ENCODE measurements at regions not wholly inside any gene's neighbourhood (a gene's known extent, or its start where the extent isn't known, plus 50 kb on each side); places are given as distances from the start of the nearest gene placed in this dataset.

DNA sequence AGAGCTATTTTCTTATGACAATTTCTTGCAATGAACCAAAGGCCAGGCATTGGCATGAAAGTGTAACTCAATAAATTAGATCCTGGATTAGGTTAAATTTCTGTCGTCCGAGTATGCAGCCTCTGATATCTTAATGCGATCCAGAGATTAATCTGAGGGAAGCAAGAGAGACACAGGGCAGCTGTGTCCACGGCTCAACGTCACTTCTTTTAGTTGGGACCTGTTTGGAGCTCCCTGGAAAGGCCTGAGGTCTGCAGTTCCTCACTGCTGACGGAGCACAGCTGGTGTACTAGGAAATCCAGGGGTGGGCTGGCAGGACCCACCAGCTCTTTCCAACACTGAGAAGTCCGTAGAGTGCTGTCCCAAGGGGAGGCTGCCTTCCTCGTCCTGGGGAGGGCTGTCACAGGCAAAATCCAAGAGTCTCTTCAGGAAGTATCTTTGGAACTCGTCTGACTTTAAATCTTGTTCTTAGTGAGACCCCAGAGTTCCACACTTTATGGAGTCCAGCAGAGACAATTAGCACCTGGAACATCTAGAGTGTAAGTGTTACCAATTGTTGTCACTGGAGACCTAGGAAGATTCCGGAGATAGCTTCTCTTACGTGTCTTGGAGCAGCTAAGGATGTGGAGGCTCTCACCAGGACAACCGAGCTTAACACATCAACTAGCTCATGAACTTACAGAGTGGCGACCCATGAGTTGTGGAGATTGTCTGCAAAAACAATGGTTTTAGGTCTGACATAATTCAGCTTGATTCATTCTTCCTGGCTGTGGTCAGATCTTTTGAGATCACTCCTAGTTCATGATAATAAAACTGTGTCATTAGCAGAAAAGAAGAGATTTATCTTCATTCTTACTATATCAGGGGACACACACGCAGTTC lies 173.7 kb downstream of the ACKR3 start:
- peak overlapping the region; percentile 94 for H3K27ac Mint-ChIP-seq
- TF ChIP-seq, protein P1, sequence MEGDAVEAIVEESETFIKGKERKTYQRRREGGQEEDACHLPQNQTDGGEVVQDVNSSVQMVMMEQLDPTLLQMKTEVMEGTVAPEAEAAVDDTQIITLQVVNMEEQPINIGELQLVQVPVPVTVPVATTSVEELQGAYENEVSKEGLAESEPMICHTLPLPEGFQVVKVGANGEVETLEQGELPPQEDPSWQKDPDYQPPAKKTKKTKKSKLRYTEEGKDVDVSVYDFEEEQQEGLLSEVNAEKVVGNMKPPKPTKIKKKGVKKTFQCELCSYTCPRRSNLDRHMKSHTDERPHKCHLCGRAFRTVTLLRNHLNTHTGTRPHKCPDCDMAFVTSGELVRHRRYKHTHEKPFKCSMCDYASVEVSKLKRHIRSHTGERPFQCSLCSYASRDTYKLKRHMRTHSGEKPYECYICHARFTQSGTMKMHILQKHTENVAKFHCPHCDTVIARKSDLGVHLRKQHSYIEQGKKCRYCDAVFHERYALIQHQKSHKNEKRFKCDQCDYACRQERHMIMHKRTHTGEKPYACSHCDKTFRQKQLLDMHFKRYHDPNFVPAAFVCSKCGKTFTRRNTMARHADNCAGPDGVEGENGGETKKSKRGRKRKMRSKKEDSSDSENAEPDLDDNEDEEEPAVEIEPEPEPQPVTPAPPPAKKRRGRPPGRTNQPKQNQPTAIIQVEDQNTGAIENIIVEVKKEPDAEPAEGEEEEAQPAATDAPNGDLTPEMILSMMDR (IDR thresholded peaks at IDR 0.05), result no peak
- peaks cover 4% of the 10 kb centered on the region for H3K9me3 Mint-ChIP-seq
- DNase-seq, result peak; percentile 89
- H3K36me3 Mint-ChIP-seq (ENCODE audit: low read depth), result no peaks in the 10 kb centered on the region
- H3K27me3 Mint-ChIP-seq (ENCODE audit: insufficient read depth), result peaks cover 22% of the 10 kb centered on the region
- H3K4me1 Mint-ChIP-seq (ENCODE audit: low read depth), result peaks cover 47% of the 10 kb centered on the region
- H3K4me3 Mint-ChIP-seq, result peak overlapping the region; percentile 51

DNA sequence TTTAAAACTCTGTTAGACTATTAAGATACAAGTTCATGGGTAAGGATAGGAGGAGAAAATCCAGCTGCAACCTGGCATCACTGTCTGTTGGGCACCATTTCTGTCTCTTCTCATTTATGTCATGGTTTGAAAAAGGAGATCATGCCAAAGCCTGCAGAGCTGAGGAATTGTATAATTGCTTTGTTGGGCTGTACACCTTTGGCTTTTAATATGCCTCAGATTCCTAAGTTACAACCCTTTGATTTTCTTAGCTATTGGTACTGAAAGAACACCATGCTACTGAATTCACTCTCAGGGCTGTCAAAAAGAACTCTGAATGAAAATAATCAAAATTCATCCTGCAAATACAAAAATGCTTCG lies 174.3 kb downstream of the ACKR3 start:
- TF ChIP-seq, protein P1 (IDR thresholded peaks at IDR 0.05), result no peak
- Mint-ChIP-seq H3K4me1 (ENCODE audit: low read depth) (peaks cover 47% of the 10 kb centered on the region), H3K36me3 (ENCODE audit: low read depth) (no peaks in the 10 kb centered on the region), H3K27me3 (ENCODE audit: insufficient read depth) (peaks cover 22% of the 10 kb centered on the region), H3K4me3 (peak overlapping the region; percentile 51), H3K27ac (peak overlapping the region; percentile 94), H3K9me3 (no peaks in the 10 kb centered on the region; the same call in 1 of the 2 replicates)
- no peak for DNase-seq

GRCh38 chr2:236744281-236744705 lies 174.7 kb downstream of the ACKR3 start:
- TF ChIP-seq, protein P1 (IDR thresholded peaks at IDR 0.05), result no peak
- H3K36me3 Mint-ChIP-seq (ENCODE audit: low read depth), result no peaks in the 10 kb centered on the region
- peak overlapping the region; percentile 94 for H3K27ac Mint-ChIP-seq
- peak overlapping the region; percentile 51 for H3K4me3 Mint-ChIP-seq
- H3K27me3 Mint-ChIP-seq (ENCODE audit: insufficient read depth), result peaks cover 24% of the 10 kb centered on the region
- no peaks in the 10 kb centered on the region; the same call in 1 of the 2 replicates for H3K9me3 Mint-ChIP-seq
- DNase-seq, result peak; percentile 95
- H3K4me1 Mint-ChIP-seq (ENCODE audit: low read depth), result peaks cover 50% of the 10 kb centered on the region

DNA sequence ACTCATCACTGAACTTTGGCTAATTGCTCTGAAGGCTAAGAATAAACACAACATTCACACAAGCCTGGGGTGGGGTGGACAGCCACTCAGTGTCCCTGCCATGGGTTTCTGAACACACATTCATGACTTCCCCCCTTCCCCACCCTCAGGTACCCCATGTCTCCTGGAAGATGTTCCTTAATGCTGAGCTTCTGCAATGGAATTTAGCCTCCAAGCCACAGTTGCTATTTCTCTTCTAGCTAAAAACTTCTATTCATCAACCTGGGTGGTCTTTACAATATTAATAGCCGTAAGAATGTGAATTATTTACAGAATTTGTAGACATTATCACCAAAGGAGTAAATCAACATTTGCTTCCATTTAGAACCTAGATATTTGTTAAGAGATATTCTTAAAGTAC lies 175.1 kb downstream of the ACKR3 start:
- TF ChIP-seq, protein P1 (IDR thresholded peaks at IDR 0.05), result no peak
- peaks cover 53% of the 10 kb centered on the region for H3K4me1 Mint-ChIP-seq (ENCODE audit: low read depth)
- peaks cover 29% of the 10 kb centered on the region for H3K27me3 Mint-ChIP-seq (ENCODE audit: insufficient read depth)
- H3K4me3 Mint-ChIP-seq, result peak overlapping the region; percentile 51
- DNase-seq, result no peak
- H3K36me3 Mint-ChIP-seq (ENCODE audit: low read depth), result no peaks in the 10 kb centered on the region
- no peaks in the 10 kb centered on the region; the same call in 1 of the 2 replicates for H3K9me3 Mint-ChIP-seq
- peak overlapping the region; percentile 94 for H3K27ac Mint-ChIP-seq

- Mint-ChIP-seq H3K9me3 (no peaks in the 10 kb centered on the region), H3K4me1 (ENCODE audit: low read depth) (peaks cover 53% of the 10 kb centered on the region), H3K27ac (peak overlapping the region; percentile 22), H3K4me3 (peak overlapping the region; percentile 40), H3K27me3 (ENCODE audit: insufficient read depth) (peaks cover 27% of the 10 kb centered on the region), H3K36me3 (ENCODE audit: low read depth) (no peaks in the 10 kb centered on the region)
- peak; percentile 76 for DNase-seq
- TF ChIP-seq, protein P1 (IDR thresholded peaks at IDR 0.05), result no peak
Measured at GRCh38 chr2:236745420-236746210, 176.0 kb downstream of the ACKR3 start.

Measured in HFFc6 (cell line).